ENCODE measurements at regions not wholly inside any gene's neighbourhood (a gene's known extent, or its start where the extent isn't known, plus 50 kb on each side); places are given as distances from the start of the nearest gene placed in this dataset.

DNA sequence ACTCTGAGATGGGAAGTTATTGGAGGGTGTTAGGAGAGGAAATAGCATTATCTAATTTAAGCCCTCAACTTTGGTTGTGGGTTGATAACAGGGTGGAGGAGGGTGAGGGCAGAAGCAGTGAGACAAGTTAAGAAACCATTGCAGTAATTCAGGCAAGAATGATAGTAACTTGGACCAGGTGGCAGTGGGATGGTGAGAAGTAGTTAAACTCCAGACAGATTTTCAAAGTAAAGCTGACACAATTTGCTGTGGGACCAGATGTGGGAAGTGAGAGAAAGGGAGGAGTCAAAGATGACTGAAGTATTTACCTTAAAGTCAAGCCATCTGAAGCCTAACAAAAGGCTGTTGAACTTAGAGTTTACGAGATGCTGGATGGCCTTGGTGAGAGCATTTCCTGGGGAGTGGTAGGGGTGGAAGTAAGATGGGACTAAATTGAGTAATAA, 163.2 kb upstream of the KLF7 start:
- H3K9me3 Mint-ChIP-seq, result no peaks in the 10 kb centered on the region
- H3K27ac Mint-ChIP-seq, result peak overlapping the region; percentile 60
- H3K27me3 Mint-ChIP-seq, result peaks cover 2% of the 10 kb centered on the region
- peak overlapping the region; percentile 49 for H3K4me3 Mint-ChIP-seq
- H3K36me3 Mint-ChIP-seq, result peaks cover 1% of the 10 kb centered on the region
- peaks cover 22% of the 10 kb centered on the region for H3K4me1 Mint-ChIP-seq
- DNase-seq (ENCODE audit: low spot score in 2 of 2), result no peak
- peak; percentile 57 for ATAC-seq (ENCODE audit: low read depth)

DNA sequence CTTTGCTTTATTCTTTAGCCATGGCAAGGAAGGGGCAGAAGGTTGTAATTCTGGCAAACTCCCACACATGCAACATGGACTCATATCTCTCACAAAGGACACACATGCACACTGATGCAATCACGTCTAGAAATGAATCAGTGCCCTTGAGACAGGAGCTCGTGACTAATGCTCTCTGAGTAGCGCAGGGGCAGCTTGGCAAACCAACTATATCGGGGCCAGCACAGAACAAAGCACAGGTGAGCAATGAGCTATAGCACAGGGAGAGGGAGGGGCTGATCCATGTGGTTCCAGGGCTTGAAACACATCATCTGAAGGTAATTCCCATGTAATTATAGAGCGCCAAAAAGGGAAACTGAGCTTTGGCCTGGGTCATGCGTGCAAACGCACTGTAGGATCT, 165.2 kb upstream of the KLF7 start:
- H3K27ac Mint-ChIP-seq, result no peak overlapping the region
- no peak overlapping the region for H3K4me3 Mint-ChIP-seq
- peaks cover 2% of the 10 kb centered on the region for H3K27me3 Mint-ChIP-seq
- DNase-seq (ENCODE audit: low spot score in 2 of 2) (no peak), ATAC-seq (ENCODE audit: low read depth) (no peak)
- no peaks in the 10 kb centered on the region for H3K9me3 Mint-ChIP-seq
- H3K4me1 Mint-ChIP-seq, result peaks cover 34% of the 10 kb centered on the region
- no peaks in the 10 kb centered on the region for H3K36me3 Mint-ChIP-seq

DNA sequence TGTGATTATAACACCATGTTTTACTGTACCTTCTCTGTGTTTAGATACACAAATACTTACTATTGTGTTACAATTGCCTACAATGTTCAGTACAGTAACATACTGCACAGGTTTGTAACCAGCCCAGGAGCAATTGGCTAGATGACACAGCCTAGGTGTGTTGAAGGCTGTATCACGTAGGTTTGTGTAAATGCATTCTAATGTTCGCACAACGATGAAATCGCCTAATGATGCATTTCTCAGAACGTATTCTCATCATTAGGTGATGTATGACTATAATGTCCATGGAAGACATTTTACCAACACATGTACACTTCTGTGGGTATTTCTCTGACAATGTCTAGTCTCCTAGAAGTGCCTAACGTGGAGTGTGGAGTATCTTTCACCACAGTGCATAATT, 165.9 kb upstream of the KLF7 start:
- no peaks in the 10 kb centered on the region for H3K9me3 Mint-ChIP-seq
- no peak for DNase-seq (ENCODE audit: low spot score in 2 of 2)
- no peaks in the 10 kb centered on the region for H3K36me3 Mint-ChIP-seq
- peaks cover 34% of the 10 kb centered on the region for H3K4me1 Mint-ChIP-seq
- peaks cover 2% of the 10 kb centered on the region for H3K27me3 Mint-ChIP-seq
- no peak overlapping the region for H3K4me3 Mint-ChIP-seq
- ATAC-seq (ENCODE audit: low read depth), result no peak
- H3K27ac Mint-ChIP-seq, result no peak overlapping the region

DNA sequence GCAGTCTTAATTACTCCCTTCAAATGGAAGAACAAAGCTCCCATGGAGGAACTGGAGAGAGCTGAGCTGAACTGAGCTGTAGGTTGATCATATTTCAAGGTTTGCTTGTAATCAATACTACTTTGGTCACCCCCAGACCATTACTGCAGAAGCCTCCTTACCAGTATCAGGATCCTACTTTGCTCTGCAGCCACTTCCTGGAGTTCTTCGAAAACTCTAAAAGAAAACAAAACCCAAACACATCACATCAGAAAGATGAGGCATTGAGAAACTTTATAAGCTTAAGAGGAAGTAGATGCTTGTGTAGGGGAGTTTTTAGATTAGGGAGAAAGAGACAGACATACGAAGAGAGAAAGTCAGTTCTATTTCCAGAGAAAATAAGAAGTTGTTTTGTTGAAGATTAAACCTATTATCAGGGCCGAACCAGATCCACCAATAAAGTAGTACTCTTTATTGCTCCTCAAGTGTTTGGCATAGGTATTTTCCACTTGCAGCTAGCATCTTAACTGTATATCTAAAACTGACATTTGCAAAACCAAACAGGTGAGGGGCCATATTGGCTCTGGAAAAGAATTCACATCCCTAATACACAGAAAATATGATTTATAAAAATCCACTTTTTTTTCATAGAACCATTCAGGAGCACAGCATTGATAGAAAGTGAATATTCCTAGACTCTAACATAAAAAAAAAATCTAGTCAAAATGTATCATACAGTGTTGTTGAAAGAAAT, 166.9 kb upstream of the KLF7 start:
- Mint-ChIP-seq H3K4me1 (peaks cover 42% of the 10 kb centered on the region), H3K27me3 (peaks cover 2% of the 10 kb centered on the region), H3K36me3 (no peaks in the 10 kb centered on the region), H3K9me3 (no peaks in the 10 kb centered on the region), H3K27ac (peak overlapping the region; percentile 24), H3K4me3 (no peak overlapping the region)
- ATAC-seq (ENCODE audit: low read depth) (peak; percentile 66), DNase-seq (ENCODE audit: low spot score in 2 of 2) (no peak)

DNA sequence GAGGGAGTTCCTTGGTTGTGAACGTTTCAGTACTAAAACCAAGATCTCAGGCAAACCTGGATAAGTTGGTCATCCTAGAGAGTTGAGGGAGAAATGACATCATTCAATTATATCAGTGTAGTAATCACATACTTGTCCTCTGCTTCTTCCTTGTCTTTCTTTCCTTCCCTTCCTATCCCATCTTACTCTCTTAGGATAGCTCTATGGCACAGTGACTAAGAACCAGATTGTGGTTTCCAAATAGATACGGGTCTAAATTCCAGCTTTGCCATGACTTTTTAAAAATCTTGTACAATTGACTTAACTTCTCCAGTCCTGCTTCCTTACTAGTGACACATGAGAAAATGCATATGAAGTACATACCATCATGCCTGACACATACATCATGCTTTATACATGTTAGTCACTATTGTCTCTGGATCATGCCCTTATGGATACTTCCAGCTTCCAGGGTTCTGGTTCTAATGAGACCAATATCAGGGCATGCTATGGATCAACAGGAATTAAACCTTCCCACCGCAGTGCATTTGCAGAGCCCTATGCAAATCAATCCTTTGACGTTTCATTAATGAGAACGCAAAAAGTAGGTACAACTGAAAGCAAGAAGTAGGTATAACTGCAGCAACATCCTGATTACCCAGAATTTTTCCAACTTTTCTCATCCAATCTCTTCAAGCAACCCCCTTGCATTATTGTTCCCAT, 168.0 kb upstream of the KLF7 start:
- DNase-seq (ENCODE audit: low spot score in 2 of 2), result no peak
- Mint-ChIP-seq H3K27ac (peak overlapping the region; percentile 69), H3K27me3 (peaks cover 2% of the 10 kb centered on the region), H3K9me3 (no peaks in the 10 kb centered on the region), H3K36me3 (no peaks in the 10 kb centered on the region), H3K4me3 (peak overlapping the region; percentile 65), H3K4me1 (peaks cover 42% of the 10 kb centered on the region)
- ATAC-seq (ENCODE audit: low read depth), result no peak

DNA sequence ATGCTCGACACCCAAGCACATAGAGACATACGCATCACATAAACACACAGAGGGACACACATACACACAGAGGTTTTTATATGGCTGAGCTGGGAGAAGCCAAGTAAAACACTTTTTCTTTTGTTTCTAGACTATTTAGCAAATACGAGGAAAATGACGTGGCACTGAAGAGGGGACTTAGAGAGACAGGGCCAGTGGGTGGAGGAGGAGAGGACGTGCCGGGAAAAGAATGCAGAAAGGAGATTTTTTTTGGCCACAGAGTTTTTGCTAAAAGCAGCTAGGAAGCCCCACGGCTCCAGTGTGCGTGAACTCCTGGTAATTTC, 168.5 kb upstream of the KLF7 start:
- Mint-ChIP-seq H3K9me3 (no peaks in the 10 kb centered on the region), H3K27ac (peak overlapping the region; percentile 69)

DNA sequence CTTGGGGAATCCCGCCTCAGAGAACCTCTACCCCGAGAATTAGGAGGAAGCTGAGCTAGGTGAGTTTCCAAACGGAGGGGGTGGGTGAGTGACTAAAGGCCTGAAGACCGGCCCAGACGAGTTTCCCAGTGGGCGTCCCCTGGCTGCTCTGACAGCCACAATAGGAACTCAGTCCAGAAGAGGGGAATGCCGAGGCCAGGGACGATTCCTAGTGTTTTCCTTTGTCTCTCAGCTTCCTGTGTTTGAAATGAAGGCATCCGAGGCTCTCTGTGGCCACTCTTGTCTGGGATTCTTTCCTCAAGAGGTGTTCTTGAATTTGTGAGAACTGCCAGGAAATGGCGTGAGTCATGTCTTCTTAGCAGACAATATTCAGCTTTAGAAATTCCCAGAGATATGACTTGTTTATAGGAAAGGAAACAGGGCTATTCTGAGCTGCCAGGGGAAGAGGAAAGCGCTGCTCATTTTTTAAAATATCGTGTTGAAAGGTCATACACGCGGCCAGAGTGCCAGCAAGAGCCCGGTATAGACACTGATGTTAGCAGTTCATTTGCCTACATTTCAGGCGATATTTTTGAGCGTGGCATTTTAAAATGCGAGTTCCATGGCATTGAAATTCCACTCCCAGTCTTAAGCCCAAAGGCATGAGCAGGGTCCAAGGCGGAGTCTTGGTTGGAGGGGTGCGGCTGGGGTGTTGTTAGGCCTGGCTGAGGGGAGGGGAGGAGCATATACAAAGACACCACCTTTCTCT, 169.1 kb upstream of the KLF7 start:
- peaks cover 34% of the 10 kb centered on the region for H3K4me1 Mint-ChIP-seq
- no peaks in the 10 kb centered on the region for H3K9me3 Mint-ChIP-seq

More for the DNA sequence above, 168.5 kb upstream of the KLF7 start:
- ATAC-seq (ENCODE audit: low read depth) (no peak), DNase-seq (ENCODE audit: low spot score in 2 of 2) (no peak)
- H3K4me3 Mint-ChIP-seq, result peak overlapping the region; percentile 65
- peaks cover 2% of the 10 kb centered on the region for H3K27me3 Mint-ChIP-seq
- no peaks in the 10 kb centered on the region for H3K36me3 Mint-ChIP-seq
- H3K4me1 Mint-ChIP-seq, result peaks cover 37% of the 10 kb centered on the region

DNA sequence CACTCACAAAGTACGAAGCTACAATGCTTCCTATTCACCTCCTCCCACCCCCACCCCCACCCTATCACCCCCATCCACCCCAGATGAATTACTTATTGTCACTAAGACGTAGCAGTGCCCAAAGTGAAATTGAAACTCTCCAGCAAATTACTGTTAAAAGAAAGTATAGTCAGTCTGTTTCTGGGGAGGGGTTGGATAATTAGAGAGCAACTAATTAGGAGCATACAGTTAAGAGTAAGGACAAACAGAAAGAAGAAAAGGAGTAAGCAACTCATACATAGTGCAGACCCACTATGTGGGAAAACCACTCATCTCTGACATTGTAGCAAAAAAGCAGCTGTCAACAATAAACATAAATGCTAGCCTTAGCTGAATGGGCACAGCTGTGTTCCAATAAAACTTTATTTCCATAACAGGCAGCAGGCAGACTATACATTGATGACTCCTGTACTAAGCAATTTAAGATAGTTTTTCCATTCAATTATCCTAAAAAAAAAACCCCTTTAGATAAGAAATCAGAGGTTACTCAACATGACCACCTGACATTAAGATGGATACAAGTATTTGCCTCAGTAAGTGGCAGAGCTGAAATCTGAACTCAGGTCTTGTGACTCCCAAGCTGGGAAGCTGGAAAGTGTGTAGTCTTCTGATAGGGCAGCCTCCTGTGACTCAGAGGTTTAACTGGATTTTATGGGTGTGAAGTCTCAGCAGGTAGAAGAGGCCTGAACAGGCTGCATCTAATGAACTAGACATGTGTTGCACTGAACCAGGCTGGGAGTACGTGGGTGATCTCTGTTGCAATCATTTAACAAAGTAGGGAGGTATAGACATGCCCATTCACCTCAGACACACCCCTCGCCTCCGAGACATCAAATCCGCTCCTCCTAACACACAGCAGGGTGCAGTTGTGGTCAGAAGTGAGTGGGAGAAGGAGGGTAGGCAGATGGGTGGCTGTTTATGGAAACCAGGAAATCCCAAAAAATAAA, 171.8 kb upstream of the KLF7 start:
- Mint-ChIP-seq H3K36me3 (no peaks in the 10 kb centered on the region), H3K4me3 (peak overlapping the region; percentile 74)

More for the DNA sequence above, 169.1 kb upstream of the KLF7 start:
- H3K27ac Mint-ChIP-seq, result peak overlapping the region; percentile 69
- peaks cover 2% of the 10 kb centered on the region for H3K27me3 Mint-ChIP-seq
- ATAC-seq (ENCODE audit: low read depth) (peak; percentile 41), DNase-seq (ENCODE audit: low spot score in 2 of 2) (no peak)
- H3K36me3 Mint-ChIP-seq, result no peaks in the 10 kb centered on the region
- peak overlapping the region; percentile 65 for H3K4me3 Mint-ChIP-seq

DNA sequence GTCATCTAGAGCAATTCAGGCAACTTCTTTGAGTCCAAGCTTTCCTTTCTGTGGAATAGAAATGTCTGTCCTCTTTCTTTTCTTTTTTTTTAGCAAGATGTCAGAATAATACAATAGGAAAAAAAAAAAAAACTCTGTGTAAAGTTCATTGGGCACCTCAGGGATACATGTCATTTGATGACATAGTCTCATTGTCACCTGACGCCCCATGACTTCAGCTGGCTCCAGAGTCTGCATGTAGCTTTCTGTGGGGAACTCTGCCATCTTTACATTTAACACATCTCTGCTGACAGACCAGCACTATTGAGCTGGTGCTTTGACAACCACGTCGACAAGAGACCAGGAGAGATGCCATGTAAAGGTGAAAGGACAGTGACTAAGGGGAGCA, 172.5 kb upstream of the KLF7 start:
- ATAC-seq (ENCODE audit: low read depth), result no peak
- Mint-ChIP-seq H3K9me3 (no peaks in the 10 kb centered on the region), H3K36me3 (no peaks in the 10 kb centered on the region), H3K4me1 (peaks cover 28% of the 10 kb centered on the region), H3K27me3 (peaks cover 2% of the 10 kb centered on the region), H3K4me3 (no peak overlapping the region), H3K27ac (no peak overlapping the region)
- no peak for DNase-seq (ENCODE audit: low spot score in 2 of 2)

More for the DNA sequence above, 171.8 kb upstream of the KLF7 start:
- DNase-seq (ENCODE audit: low spot score in 2 of 2) (no peak), ATAC-seq (ENCODE audit: low read depth) (peak; percentile 49)
- Mint-ChIP-seq H3K27ac (peak overlapping the region; percentile 65), H3K4me1 (peaks cover 30% of the 10 kb centered on the region), H3K9me3 (no peaks in the 10 kb centered on the region), H3K27me3 (peaks cover 2% of the 10 kb centered on the region)

DNA sequence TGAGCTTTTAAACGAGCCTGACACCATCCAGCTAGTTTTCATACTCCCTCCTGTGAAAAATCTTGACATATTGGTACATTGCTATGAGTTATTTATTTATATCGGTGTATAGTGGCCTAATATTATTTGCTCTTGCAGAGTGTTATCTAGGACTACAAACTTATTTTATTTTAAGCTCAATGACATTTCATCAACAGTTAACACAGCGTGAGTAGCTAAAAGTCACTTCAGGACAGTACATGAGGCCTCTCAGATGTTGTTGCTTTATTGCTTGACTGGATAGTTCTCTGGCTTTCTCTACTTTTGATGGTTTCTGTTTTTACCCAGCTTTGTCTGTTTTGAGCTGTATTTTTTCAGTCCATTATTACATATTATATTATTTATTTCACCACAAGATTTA, 172.9 kb upstream of the KLF7 start:
- Mint-ChIP-seq H3K27me3 (peaks cover 1% of the 10 kb centered on the region), H3K36me3 (no peaks in the 10 kb centered on the region), H3K4me1 (peaks cover 26% of the 10 kb centered on the region), H3K4me3 (no peak overlapping the region), H3K9me3 (no peaks in the 10 kb centered on the region), H3K27ac (no peak overlapping the region)
- ATAC-seq (ENCODE audit: low read depth) (no peak), DNase-seq (ENCODE audit: low spot score in 2 of 2) (no peak)

DNA sequence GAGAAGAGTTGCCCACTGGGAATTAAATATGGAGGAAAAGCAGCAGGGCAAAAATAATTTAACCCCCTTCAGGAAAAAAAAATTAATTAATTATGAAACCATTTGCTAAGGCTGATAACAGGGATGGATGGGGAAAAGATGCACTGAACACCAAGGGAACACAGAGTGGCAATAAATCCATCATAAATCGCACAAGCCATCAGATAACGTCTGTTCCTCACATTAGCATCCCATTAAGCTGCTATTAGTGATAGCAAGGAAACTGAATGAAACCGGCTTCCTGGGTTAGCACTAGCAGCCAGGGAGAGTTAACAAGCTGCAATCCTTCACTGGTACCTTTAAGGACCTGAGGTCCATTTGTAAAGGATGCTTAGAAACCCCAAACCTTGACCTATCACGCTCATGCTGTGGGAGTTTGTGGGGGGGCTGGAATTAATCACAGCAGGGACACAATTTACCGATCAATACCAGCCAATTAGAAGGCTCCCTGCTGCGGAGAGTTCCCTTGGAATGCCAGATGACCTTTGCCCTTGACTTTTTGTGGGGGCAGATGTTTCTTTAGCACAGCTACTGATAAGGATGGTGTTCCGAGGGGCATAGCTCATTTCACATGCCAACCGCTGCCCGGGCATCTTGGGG, 175.5 kb upstream of the KLF7 start:
- ATAC-seq (ENCODE audit: low read depth), result no peak

DNA sequence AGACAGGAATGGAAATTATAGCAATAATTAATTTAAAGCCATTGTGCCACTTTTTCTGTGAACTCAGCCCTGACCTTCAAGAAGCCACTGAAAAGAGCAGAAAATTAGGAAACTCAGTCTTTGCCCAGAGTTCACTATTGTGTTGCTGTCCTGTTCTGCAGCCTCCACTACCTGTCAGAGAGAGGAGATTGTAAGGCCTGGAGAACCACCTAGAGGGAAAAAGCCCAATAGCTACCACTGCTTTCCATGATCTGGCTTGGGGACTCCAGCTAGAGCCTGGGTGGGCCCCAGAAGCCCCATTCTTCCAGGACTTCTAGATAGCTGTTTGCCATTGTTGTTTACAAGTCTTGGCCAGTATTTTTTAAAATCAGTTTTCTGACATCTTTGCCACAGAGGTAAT, 176.1 kb upstream of the KLF7 start:
- Mint-ChIP-seq H3K4me3 (no peak overlapping the region), H3K36me3 (peaks cover 9% of the 10 kb centered on the region), H3K27ac (no peak overlapping the region), H3K4me1 (peaks cover 11% of the 10 kb centered on the region), H3K27me3 (no peaks in the 10 kb centered on the region), H3K9me3 (no peaks in the 10 kb centered on the region)
- ATAC-seq (ENCODE audit: low read depth), result no peak
- DNase-seq (ENCODE audit: low spot score in 2 of 2), result no peak

More for the DNA sequence above, 175.5 kb upstream of the KLF7 start:
- no peak overlapping the region for H3K4me3 Mint-ChIP-seq
- no peaks in the 10 kb centered on the region for H3K9me3 Mint-ChIP-seq
- no peak for DNase-seq (ENCODE audit: low spot score in 2 of 2)
- H3K36me3 Mint-ChIP-seq, result peaks cover 6% of the 10 kb centered on the region
- no peak overlapping the region for H3K27ac Mint-ChIP-seq
- H3K4me1 Mint-ChIP-seq, result peaks cover 12% of the 10 kb centered on the region
- no peaks in the 10 kb centered on the region for H3K27me3 Mint-ChIP-seq
